ENCODE measurements at regions not wholly inside any gene's neighbourhood (a gene's known extent, or its start where the extent isn't known, plus 50 kb on each side); places are given as distances from the start of the nearest gene placed in this dataset.

GRCh38 chr10:6643962-6644361, 63.9 kb upstream of the PRKCQ start:
- TF ChIP-seq CTCF (IDR thresholded peaks at IDR 0.05; ENCODE audit: extremely low read depth in 1 of 2, insufficient read depth in 1 of 2, low read depth in 1 of 2, low read length in 2 of 2) (no peak), POLR2A (IDR thresholded peaks at IDR 0.05; ENCODE audit: low read depth, low read length) (no peak)
